Liver (tissue), 8 donors: ENCODE measurements at regions not wholly inside any gene's neighbourhood (a gene's known extent, or its start where the extent isn't known, plus 50 kb on each side); places are given as distances from the start of the nearest gene placed in this dataset.
"Not testable (repeated sequence)": the region's sequence is repeated elsewhere in the genome, so short reads cannot be mapped to it uniquely, and the experiment has no call there.

Experiments used
- DNase-seq: peaks from one replicate; pipeline ENCODE4 v3.0.0-alpha.2; 2017; ENCODE audit warnings: low spot score
- H3K27ac ChIP-seq, 2 donors: one replicate each; pipeline ENCODE4 v1.7.0; 2013; ENCODE audit warnings: inconsistent platforms in 2 of 2, low read length in 2 of 2, control low read depth in 1 of 2, low read depth in 1 of 2, mild to moderate bottlenecking in 1 of 2
- H3K27me3 ChIP-seq, 4 donors: one replicate each; pipeline versions ENCODE4 v1.6.1 to v1.7.0; 2013; ENCODE audit warnings: low read length in 3 of 4, inconsistent platforms in 1 of 4, mild to moderate bottlenecking in 1 of 4, moderate library complexity in 1 of 4; ENCODE audit not compliant: control insufficient read depth in 4 of 4, insufficient read depth in 4 of 4
- H3K36me3 ChIP-seq, 4 donors: one replicate each; pipeline versions ENCODE4 v1.6.1 to v1.7.0; 2013; ENCODE audit warnings: low read length in 3 of 4, mild to moderate bottlenecking in 3 of 4, low read depth in 1 of 4, moderate library complexity in 1 of 4; ENCODE audit not compliant: control insufficient read depth in 4 of 4, insufficient read depth in 3 of 4
- H3K4me1 ChIP-seq, 4 donors: one replicate each; pipeline versions ENCODE4 v1.6.1 to v1.7.0; 2013; ENCODE audit warnings: low read length in 3 of 4, mild to moderate bottlenecking in 3 of 4, moderate library complexity in 1 of 4; ENCODE audit not compliant: control insufficient read depth in 4 of 4, insufficient read depth in 4 of 4
- H3K4me3 ChIP-seq, 3 donors: one replicate each; pipeline versions ENCODE4 v1.6.1 to v1.7.0; 2013; ENCODE audit warnings: low read length in 3 of 3, control low read depth in 1 of 3, low read depth in 1 of 3, mild to moderate bottlenecking in 1 of 3
- H3K9ac ChIP-seq, 2 donors: one replicate each; pipeline ENCODE4 v1.7.0; 2013; ENCODE audit warnings: low read length in 2 of 2, mild to moderate bottlenecking in 2 of 2, moderate library complexity in 2 of 2, control low read depth in 1 of 2, low read depth in 1 of 2
- H3K9me3 ChIP-seq, 4 donors: one replicate each; pipeline versions ENCODE4 v1.6.1 to v1.7.0; 2013; ENCODE audit warnings: low read length in 3 of 4; ENCODE audit not compliant: control insufficient read depth in 4 of 4
- HNF4A ChIP-seq, 2 donors: conservative IDR thresholded peaks; 2 replicates each; pipeline ENCODE4 v1.6.1; 2016; ENCODE audit warnings: antibody characterized with exemption in 2 of 2, mild to moderate bottlenecking in 2 of 2
- NR2F2 ChIP-seq: IDR thresholded peaks from 2 replicates; pipeline ENCODE4 v1.6.1; 2016; ENCODE audit warnings: antibody characterized with exemption
- RAD21 ChIP-seq, 2 donors: IDR thresholded peaks; 2 replicates each; pipeline ENCODE4 v1.6.1; 2016; ENCODE audit warnings: antibody characterized with exemption in 2 of 2, mild to moderate bottlenecking in 2 of 2
- WGBS: extraction: QIAGEN DNeasy Blood & Tissue Kit; methylation state at CpG from one replicate; pipeline ENCODE4 v1.1.7; 2013; 5-methylcytosine and 5-hydroxymethylcytosine counted together
- TF ChIP-seq, protein P1 (sequence below): IDR thresholded peaks from 2 replicates; pipeline ENCODE4 v1.6.1; 2016; ENCODE audit warnings: antibody characterized with exemption
- TF ChIP-seq, protein P2 (sequence below): IDR thresholded peaks from 2 replicates; pipeline ENCODE4 v1.6.1; 2016; ENCODE audit warnings: antibody characterized with exemption
- TF ChIP-seq, protein P3 (sequence below): fragments of 150-350 bp; IDR thresholded peaks from 2 replicates; pipeline ENCODE4 v1.5.1; 2017; ENCODE audit warnings: improper control_type of control experiment, low read depth, low read length; ENCODE audit not compliant: missing input control
- TF ChIP-seq, protein P4 (sequence below): IDR thresholded peaks from 2 replicates; pipeline ENCODE4 v1.6.1; 2016; ENCODE audit warnings: antibody characterized with exemption, mild to moderate bottlenecking
- donor health status: healthy.
- donor health status: healthy.
- donor health status: healthy.
- donor health status: healthy.
- donor health status: healthy.

DNA sequence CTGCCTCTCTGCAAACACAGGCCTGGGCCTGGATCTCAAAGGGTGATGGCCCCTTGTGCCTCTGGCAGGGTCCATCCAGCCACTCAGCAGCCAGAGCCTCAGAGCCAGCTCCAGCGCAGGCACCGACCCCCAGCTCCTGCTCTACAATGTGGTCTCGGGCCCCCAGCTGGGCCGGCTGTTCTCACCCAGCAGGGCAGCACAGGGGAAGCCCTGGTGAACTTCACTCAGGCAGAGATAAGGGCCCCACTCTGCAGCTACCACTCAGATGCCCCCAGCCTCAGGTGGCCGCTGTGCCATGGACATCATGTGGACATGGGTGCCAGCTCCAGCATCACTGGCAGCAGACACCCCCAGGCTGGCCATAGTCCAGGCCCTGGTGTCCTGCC is 173.1 kb downstream of the TBC1D2B start (continued):
- TF ChIP-seq, protein P1, sequence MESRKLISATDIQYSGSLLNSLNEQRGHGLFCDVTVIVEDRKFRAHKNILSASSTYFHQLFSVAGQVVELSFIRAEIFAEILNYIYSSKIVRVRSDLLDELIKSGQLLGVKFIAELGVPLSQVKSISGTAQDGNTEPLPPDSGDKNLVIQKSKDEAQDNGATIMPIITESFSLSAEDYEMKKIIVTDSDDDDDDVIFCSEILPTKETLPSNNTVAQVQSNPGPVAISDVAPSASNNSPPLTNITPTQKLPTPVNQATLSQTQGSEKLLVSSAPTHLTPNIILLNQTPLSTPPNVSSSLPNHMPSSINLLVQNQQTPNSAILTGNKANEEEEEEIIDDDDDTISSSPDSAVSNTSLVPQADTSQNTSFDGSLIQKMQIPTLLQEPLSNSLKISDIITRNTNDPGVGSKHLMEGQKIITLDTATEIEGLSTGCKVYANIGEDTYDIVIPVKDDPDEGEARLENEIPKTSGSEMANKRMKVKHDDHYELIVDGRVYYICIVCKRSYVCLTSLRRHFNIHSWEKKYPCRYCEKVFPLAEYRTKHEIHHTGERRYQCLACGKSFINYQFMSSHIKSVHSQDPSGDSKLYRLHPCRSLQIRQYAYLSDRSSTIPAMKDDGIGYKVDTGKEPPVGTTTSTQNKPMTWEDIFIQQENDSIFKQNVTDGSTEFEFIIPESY, result no peak
- TF ChIP-seq, protein P2, sequence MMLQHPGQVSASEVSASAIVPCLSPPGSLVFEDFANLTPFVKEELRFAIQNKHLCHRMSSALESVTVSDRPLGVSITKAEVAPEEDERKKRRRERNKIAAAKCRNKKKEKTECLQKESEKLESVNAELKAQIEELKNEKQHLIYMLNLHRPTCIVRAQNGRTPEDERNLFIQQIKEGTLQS, result no peak
- no peak for TF ChIP-seq NR2F2

DNA sequence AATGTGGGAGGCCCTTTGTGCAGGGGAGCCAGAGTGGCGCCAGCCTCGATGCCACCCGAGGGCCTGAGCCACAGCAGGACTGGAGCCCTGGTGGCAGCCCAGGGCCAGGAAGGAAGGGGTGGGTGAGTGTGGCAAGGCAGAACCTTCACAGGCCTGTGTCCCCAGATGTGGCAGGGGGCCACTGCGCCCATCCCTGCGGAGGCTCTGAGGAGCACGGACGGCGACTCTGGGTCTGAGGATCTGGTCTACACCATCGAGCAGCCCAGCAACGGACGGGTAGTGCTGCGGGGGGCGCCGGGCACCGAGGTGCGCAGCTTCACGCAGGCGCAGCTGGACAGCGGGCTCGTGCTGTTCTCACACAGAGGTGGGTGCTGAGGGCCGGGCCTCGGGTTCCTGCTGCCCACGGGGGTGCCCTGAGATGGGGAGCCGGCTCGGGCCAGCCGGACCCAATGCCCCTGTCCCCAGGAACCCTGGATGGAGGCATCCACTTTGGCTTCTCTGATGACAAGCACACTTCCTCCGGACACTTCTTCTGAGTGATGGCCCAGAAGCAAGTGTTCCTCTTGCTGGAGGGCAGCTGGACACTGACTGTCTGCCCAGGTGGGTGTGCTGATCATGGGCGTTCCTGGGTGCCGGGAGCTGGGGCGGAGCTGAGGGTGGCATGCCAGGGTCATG is 173.6 kb downstream of the TBC1D2B start:
- DNase-seq, H3K9ac ChIP-seq, H3K36me3 ChIP-seq, H3K9me3 ChIP-seq, H3K4me1 ChIP-seq, H3K27ac ChIP-seq, H3K4me3 ChIP-seq, H3K27me3 ChIP-seq: not testable (repeated sequence)
- whole genome bisulfite sequencing, result 89% methylated on average over 30 of the region's 30 CpGs

DNA sequence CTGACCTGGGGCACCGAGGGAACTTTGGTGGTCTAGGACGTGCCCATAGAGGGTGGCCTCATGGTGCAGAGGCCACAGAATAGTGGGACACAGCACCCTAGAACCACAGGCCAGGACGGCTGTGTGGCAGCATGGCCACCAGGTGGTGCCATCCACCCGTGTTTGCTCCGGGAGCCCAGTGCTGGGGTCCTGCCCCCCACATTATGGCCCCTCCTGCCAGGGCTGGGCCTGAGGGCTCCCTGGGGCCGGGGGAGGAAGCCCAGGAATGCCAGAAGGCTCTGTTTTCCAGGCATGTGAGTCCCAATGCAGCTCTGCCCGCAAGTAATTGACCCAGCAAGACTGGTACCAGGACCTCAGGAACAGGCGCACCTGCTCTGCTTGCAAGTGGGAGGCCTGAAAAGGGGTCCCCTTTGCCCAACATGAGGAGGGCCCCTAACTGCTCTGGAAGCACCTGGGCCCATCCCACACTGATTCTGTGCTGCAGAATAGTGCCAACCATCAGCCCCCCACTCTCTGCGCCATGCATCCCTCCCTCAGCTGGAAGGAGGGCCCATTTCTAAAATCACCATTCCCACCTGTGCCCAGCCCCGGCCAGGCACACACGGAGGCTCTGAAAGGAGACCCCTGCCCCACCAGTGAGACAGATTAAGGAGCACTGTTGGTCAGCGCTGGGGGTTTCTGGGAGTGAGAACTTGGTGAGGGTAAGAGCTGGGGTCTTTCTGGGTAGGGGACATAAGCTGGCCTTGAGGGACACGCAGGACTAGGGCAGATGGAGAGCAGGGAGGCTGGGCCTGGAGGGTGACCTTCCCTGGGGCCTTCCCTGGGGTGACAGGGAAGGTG is 174.4 kb downstream of the TBC1D2B start:
- H3K9me3 ChIP-seq, H3K27me3 ChIP-seq, H3K9ac ChIP-seq, H3K36me3 ChIP-seq, H3K4me3 ChIP-seq, H3K4me1 ChIP-seq, H3K27ac ChIP-seq, DNase-seq: not testable (repeated sequence)
- WGBS, result 41% methylated on average over 13 of the region's 13 CpGs
- TF ChIP-seq RAD21 (IDR thresholded peaks at IDR 0.05), result peak; percentile 50 to 64
- TF ChIP-seq, protein P3, sequence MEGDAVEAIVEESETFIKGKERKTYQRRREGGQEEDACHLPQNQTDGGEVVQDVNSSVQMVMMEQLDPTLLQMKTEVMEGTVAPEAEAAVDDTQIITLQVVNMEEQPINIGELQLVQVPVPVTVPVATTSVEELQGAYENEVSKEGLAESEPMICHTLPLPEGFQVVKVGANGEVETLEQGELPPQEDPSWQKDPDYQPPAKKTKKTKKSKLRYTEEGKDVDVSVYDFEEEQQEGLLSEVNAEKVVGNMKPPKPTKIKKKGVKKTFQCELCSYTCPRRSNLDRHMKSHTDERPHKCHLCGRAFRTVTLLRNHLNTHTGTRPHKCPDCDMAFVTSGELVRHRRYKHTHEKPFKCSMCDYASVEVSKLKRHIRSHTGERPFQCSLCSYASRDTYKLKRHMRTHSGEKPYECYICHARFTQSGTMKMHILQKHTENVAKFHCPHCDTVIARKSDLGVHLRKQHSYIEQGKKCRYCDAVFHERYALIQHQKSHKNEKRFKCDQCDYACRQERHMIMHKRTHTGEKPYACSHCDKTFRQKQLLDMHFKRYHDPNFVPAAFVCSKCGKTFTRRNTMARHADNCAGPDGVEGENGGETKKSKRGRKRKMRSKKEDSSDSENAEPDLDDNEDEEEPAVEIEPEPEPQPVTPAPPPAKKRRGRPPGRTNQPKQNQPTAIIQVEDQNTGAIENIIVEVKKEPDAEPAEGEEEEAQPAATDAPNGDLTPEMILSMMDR, result peak; percentile 46

DNA sequence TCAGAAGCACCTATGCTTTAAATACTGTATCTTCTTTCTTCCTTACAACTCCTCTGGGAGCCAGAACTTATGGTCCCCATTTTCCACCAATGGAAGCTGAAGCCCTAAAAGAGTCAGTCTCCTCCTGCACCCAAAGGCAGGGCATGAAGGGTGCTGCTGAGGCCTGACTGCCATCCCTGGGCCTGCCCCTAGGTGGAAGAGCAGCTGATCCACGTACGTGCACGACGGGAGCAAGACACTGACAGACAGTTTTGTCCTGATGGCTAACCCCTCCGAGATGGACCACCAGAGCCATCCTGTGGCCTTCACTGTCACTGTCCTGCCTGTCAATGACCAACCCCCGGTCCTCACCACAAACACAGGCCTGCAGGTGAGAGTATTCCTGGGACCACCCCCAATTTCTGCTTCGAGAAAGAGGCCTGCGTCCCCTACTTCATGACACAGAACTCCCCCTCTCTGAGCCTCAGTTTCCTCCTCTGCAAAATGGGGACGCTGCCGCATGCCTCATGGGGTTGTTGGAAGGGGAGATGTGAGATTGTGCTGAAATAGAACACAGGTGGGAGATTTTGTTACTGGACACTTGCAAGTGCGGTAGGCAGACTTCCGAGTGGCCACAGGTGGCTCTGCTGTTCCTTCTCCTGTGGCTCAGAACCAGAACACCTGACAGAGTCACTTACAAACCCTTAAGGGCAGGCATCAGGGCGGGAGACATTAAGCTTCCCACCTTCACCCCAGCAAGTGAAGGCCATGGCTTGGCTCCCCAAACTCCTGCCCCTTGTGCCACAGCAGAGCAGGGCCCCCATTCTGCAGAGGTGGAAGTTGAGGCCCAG is 175.4 kb downstream of the TBC1D2B start:
- no peak for TF ChIP-seq HNF4A (conservative IDR thresholded peaks at IDR 0.05)
- no peak for TF ChIP-seq RAD21 (IDR thresholded peaks at IDR 0.05)
- TF ChIP-seq, protein P4, sequence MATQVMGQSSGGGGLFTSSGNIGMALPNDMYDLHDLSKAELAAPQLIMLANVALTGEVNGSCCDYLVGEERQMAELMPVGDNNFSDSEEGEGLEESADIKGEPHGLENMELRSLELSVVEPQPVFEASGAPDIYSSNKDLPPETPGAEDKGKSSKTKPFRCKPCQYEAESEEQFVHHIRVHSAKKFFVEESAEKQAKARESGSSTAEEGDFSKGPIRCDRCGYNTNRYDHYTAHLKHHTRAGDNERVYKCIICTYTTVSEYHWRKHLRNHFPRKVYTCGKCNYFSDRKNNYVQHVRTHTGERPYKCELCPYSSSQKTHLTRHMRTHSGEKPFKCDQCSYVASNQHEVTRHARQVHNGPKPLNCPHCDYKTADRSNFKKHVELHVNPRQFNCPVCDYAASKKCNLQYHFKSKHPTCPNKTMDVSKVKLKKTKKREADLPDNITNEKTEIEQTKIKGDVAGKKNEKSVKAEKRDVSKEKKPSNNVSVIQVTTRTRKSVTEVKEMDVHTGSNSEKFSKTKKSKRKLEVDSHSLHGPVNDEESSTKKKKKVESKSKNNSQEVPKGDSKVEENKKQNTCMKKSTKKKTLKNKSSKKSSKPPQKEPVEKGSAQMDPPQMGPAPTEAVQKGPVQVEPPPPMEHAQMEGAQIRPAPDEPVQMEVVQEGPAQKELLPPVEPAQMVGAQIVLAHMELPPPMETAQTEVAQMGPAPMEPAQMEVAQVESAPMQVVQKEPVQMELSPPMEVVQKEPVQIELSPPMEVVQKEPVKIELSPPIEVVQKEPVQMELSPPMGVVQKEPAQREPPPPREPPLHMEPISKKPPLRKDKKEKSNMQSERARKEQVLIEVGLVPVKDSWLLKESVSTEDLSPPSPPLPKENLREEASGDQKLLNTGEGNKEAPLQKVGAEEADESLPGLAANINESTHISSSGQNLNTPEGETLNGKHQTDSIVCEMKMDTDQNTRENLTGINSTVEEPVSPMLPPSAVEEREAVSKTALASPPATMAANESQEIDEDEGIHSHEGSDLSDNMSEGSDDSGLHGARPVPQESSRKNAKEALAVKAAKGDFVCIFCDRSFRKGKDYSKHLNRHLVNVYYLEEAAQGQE, result no peak
- no peaks in the 10 kb centered on the region for H3K36me3 ChIP-seq
- no peaks in the 10 kb centered on the region for H3K27me3 ChIP-seq
- no peaks in the 10 kb centered on the region for H3K4me1 ChIP-seq
- H3K9ac ChIP-seq, result no peak overlapping the region
- no peak for DNase-seq
- WGBS, result 81% methylated on average over 13 of the region's 13 CpGs
- no peaks in the 10 kb centered on the region for H3K9me3 ChIP-seq
- H3K4me3 ChIP-seq, result no peak overlapping the region
- H3K27ac ChIP-seq, result no peak overlapping the region
